ENCODE measurements at regions not wholly inside any gene's neighbourhood (a gene's known extent, or its start where the extent isn't known, plus 50 kb on each side); places are given as distances from the start of the nearest gene placed in this dataset.
A peak's percentile ranks its signal among the peaks of the same experiment; 100 is the strongest.
"Not testable (repeated sequence)": the region's sequence is repeated elsewhere in the genome, so short reads cannot be mapped to it uniquely, and the experiment has no call there.

DNA sequence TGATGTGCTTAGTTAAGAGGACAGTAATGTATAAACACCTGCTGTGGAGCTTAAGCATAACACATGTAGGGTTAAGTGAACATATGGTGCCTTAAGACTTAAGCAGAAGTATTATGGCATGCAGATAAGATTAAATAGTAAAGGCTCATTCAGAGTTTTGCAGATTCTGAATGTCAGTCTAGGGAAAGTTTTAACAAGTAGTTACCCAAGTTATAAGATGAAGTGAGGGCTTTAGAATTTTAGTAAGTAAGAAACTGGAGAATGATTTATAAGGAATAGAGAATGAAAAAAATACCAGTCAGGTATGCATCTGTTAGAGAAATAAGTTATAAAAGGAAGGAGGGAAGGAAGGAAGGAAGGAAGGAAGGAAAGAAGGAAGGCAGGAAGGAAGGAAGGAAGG lies 902.1 kb downstream of the TRAM1L1 start:
- Histone ChIP-seq H3K4me1 (no peaks in the 10 kb centered on the region), H3K36me3 (no peaks in the 10 kb centered on the region), H3K27me3 (ENCODE audit: low read depth) (no peaks in the 10 kb centered on the region), H3K27ac (replicated peaks) (no peak overlapping the region), H3K4me3 (no peak overlapping the region), H3K9me3 (replicated peaks) (no peaks in the 10 kb centered on the region)
- intact Hi-C loops (cut with micrococcal nuclease): no loop called here
- TF ChIP-seq, protein P1, sequence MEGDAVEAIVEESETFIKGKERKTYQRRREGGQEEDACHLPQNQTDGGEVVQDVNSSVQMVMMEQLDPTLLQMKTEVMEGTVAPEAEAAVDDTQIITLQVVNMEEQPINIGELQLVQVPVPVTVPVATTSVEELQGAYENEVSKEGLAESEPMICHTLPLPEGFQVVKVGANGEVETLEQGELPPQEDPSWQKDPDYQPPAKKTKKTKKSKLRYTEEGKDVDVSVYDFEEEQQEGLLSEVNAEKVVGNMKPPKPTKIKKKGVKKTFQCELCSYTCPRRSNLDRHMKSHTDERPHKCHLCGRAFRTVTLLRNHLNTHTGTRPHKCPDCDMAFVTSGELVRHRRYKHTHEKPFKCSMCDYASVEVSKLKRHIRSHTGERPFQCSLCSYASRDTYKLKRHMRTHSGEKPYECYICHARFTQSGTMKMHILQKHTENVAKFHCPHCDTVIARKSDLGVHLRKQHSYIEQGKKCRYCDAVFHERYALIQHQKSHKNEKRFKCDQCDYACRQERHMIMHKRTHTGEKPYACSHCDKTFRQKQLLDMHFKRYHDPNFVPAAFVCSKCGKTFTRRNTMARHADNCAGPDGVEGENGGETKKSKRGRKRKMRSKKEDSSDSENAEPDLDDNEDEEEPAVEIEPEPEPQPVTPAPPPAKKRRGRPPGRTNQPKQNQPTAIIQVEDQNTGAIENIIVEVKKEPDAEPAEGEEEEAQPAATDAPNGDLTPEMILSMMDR (IDR thresholded peaks at IDR 0.05; ENCODE audit: borderline replicate concordance): no peak
- DNase-seq: no peak

DNA sequence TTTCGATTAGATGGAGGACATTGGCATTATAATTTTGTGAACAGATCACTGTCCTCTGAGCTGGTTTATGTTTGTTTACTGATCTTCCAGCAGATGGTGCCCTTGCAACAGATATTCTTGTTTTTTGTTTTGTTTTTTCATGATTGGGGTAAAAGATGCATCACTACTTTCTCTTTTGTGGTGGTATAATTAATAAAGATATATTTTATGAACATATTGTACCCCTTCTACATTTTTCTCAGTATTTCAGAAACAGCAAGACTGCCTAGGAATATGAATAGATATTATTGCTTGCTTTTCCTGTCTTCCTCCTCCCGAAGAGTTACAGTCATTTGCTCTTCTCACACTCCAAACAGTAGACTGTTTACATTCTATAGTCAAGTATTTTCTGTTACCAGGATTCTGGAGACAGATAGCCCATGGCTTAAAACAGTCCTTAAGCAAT lies 905.2 kb downstream of the TRAM1L1 start:
- DNase-seq: no peak
- Histone ChIP-seq H3K4me1 (no peaks in the 10 kb centered on the region), H3K9me3 (replicated peaks) (no peaks in the 10 kb centered on the region), H3K36me3 (no peaks in the 10 kb centered on the region), H3K4me3 (no peak overlapping the region), H3K27ac (replicated peaks) (no peak overlapping the region), H3K27me3 (ENCODE audit: low read depth) (no peaks in the 10 kb centered on the region)
- intact Hi-C loops (cut with micrococcal nuclease): no loop called here
- TF ChIP-seq, protein P1 (IDR thresholded peaks at IDR 0.05; ENCODE audit: borderline replicate concordance): peak; percentile 36

DNA sequence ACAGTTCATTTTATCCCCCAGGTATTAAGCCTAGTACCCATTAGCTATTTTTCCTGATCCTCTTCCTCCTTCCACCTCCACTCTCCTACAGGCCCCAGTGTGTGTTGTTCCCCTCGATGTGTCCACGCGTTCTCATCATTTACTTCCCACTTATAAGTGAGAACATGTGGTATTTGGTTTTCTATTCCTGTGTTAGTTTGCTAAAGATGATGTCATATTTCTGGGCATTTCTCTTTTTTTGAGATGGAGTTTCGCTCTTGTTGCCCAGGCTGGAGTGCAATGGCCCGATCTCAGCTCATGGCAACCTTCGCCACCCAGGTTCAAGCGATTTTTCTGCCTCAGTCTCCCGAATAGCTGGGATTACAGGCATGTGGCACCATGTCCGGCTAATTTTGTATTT lies 934.0 kb downstream of the TRAM1L1 start:
- H3K27ac ChIP-seq (replicated peaks); H3K4me3 ChIP-seq; H3K36me3 ChIP-seq; H3K27me3 ChIP-seq (ENCODE audit: low read depth); DNase-seq; H3K9me3 ChIP-seq (replicated peaks); intact Hi-C loops (cut with micrococcal nuclease); H3K4me1 ChIP-seq: not testable (repeated sequence)

DNA sequence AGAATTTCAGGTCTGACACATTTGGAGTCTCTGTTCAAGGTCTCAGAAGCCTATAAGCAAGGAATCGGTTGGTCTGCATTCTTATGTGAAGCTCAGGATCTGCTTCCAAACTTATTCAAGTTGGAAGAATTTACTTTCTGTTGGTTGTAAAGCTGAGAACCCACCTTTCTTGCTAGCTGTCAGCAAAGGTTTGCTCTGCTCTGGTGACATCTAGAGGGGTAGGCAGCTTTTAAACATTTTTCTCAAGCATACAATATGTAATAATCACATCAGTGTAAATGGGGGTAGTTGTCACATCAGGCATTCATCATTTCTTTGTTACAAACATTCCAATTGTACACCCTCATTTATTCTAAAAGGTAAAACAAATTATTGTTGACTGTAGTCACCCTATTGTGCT lies 935.2 kb downstream of the TRAM1L1 start:
- no peaks in the 10 kb centered on the region for H3K9me3 ChIP-seq (replicated peaks)
- H3K4me1 ChIP-seq: no peaks in the 10 kb centered on the region
- DNase-seq: no peak
- TF ChIP-seq, protein P1 (IDR thresholded peaks at IDR 0.05; ENCODE audit: borderline replicate concordance): no peak
- intact Hi-C loops (cut with micrococcal nuclease): no loop called here
- H3K4me3 ChIP-seq: no peak overlapping the region
- H3K27ac ChIP-seq (replicated peaks): no peak overlapping the region
- no peaks in the 10 kb centered on the region for H3K36me3 ChIP-seq
- no peaks in the 10 kb centered on the region for H3K27me3 ChIP-seq (ENCODE audit: low read depth)

DNA sequence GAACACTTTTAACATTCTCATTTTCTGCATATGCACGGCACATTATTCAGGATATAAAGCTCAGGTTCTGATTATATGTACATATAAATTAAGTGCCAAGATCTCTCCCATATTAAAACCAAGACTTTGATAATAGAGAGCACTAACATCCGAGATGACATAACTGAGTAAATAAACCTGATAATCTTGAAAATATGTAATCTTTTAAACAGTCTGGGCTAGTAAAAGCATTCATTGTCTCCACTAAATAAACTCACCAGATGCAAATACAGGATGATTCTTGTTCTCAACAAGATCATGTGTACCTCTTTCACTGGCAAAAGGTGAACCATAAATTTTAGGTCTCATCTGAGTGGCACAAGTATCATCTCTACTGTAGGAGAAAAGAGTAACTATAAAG lies 942.2 kb downstream of the TRAM1L1 start:
- Histone ChIP-seq H3K27me3 (ENCODE audit: low read depth) (no peaks in the 10 kb centered on the region), H3K4me3 (no peak overlapping the region), H3K36me3 (no peaks in the 10 kb centered on the region), H3K9me3 (replicated peaks) (peaks cover 4% of the 10 kb centered on the region), H3K27ac (replicated peaks) (no peak overlapping the region), H3K4me1 (no peaks in the 10 kb centered on the region)
- no peak for DNase-seq
- intact Hi-C loops (cut with micrococcal nuclease): no loop called here
- TF ChIP-seq, protein P1 (IDR thresholded peaks at IDR 0.05; ENCODE audit: borderline replicate concordance): no peak

DNA sequence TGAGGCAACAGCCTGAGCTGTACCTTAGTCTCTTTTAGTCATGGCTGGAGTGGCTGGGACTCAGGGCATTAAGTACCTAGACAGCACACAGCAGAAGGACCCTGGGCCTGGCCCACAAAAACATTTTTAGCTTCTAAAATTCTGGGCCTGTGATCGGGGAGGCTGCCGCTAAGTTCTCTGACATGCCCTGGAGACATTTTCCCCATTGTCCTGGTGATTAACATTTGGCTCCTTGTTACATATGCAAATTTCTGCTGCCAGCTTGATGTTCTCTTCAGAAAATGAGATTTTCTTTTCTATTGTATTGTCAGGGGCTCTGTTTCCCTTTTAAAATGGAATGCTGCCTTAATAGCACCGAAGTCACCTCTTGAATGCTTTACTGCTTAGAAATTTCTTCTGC lies 952.4 kb downstream of the TRAM1L1 start:
- H3K4me3 ChIP-seq: no peak overlapping the region
- intact Hi-C loops (cut with micrococcal nuclease): no loop called here
- H3K27ac ChIP-seq (replicated peaks): no peak overlapping the region
- no peaks in the 10 kb centered on the region for H3K27me3 ChIP-seq (ENCODE audit: low read depth)
- DNase-seq: no peak
- TF ChIP-seq, protein P1 (IDR thresholded peaks at IDR 0.05; ENCODE audit: borderline replicate concordance): no peak
- H3K36me3 ChIP-seq: no peaks in the 10 kb centered on the region
- no peaks in the 10 kb centered on the region for H3K4me1 ChIP-seq
- H3K9me3 ChIP-seq (replicated peaks): no peaks in the 10 kb centered on the region

All from left ventricle myocardium inferior (tissue), 1 donor.